ENCODE measurements at regions not wholly inside any gene's neighbourhood (a gene's known extent, or its start where the extent isn't known, plus 50 kb on each side); places are given as distances from the start of the nearest gene placed in this dataset.

GRCh38 chr3:150296123-150296735 is 111.9 kb upstream of the TSC22D2 start (continued):
- TF ChIP-seq ZNF281 (CRISPR knock-in tag; IDR thresholded peaks at IDR 0.05) (no peak), MAX (CRISPR knock-in tag; IDR thresholded peaks at IDR 0.05) (no peak), ELF4 (CRISPR knock-in tag; IDR thresholded peaks at IDR 0.05; ENCODE audit: low read depth) (no peak), MLX (CRISPR knock-in tag; IDR thresholded peaks at IDR 0.05) (no peak), TCF7 (CRISPR knock-in tag; IDR thresholded peaks at IDR 0.05; ENCODE audit: low read depth) (no peak), ATF2 (CRISPR knock-in tag; IDR thresholded peaks at IDR 0.05; ENCODE audit: borderline replicate concordance, low read depth) (no peak)

GRCh38 chr3:150293401-150294001 is 114.6 kb upstream of the TSC22D2 start:
- POLR2A ChIA-PET, result no interaction called here

More at GRCh38 chr3:150293401-150294001, 114.6 kb upstream of the TSC22D2 start:
- Mint-ChIP-seq H3K4me1 (peaks cover 31% of the 10 kb centered on the region), H3K27me3 (ENCODE audit: low read depth) (no peaks in the 10 kb centered on the region), H3K27ac (no peak overlapping the region), H3K36me3 (no peaks in the 10 kb centered on the region), H3K9me3 (peaks cover 8% of the 10 kb centered on the region), H3K4me3 (no peak overlapping the region)
- CTCF ChIA-PET, result interaction anchor here (1.3 to 2.2 kb wide), 3 partner anchors 10 to 202 kb away, joined by 3 to 9 read pairs (median 5); no protein-coding TSS in a partner anchor
- TF ChIP-seq ZNF425 (CRISPR knock-in tag; conservative IDR thresholded peaks at IDR 0.05), result no peak
- no peak for TF ChIP-seq ESRRA (CRISPR knock-in tag; IDR thresholded peaks at IDR 0.05; ENCODE audit: borderline replicate concordance)
- no peak for TF ChIP-seq USF1 (CRISPR knock-in tag; IDR thresholded peaks at IDR 0.05)
- TF ChIP-seq ZMAT4 (CRISPR knock-in tag; IDR thresholded peaks at IDR 0.05), result no peak
- TF ChIP-seq MXD4 (CRISPR knock-in tag; IDR thresholded peaks at IDR 0.05; ENCODE audit: borderline replicate concordance), result no peak
- no peak for TF ChIP-seq KAT7 (CRISPR knock-in tag; IDR thresholded peaks at IDR 0.05; ENCODE audit: borderline replicate concordance)
- no peak for TF ChIP-seq PREB (CRISPR knock-in tag; IDR thresholded peaks at IDR 0.05; ENCODE audit: borderline replicate concordance)
- no peak for TF ChIP-seq ZNF138 (CRISPR knock-in tag; conservative IDR thresholded peaks at IDR 0.05)
- no peak for TF ChIP-seq ZSCAN18 (CRISPR knock-in tag; IDR thresholded peaks at IDR 0.05)
- no peak for TF ChIP-seq CTCF (IDR thresholded peaks at IDR 0.05)
- no peak for TF ChIP-seq CREB1 (CRISPR knock-in tag; IDR thresholded peaks at IDR 0.05)
- TF ChIP-seq OVOL2 (CRISPR knock-in tag; IDR thresholded peaks at IDR 0.05; ENCODE audit: borderline replicate concordance), result no peak
- TF ChIP-seq JAZF1 (CRISPR knock-in tag; IDR thresholded peaks at IDR 0.05), result no peak
- TF ChIP-seq ZNF121 (CRISPR knock-in tag; IDR thresholded peaks at IDR 0.05), result no peak
- ATAC-seq, result no peak
- DNase-seq (ENCODE audit: low spot score), result no peak
